Lower lobe of right lung (tissue), 2 donors: ENCODE measurements at regions not wholly inside any gene's neighbourhood (a gene's known extent, or its start where the extent isn't known, plus 50 kb on each side); places are given as distances from the start of the nearest gene placed in this dataset.

Source experiments
- ATAC-seq, 2 donors: fragments of 200-7000 bp; cut with Tn5 transposase; one replicate each; pipeline ENCODE4 v1.9.1; 2020 to 2022; ENCODE audit warnings: mild to moderate bottlenecking in 2 of 2, moderate library complexity in 2 of 2
- DNase-seq: peaks from one replicate; pipeline ENCODE4 v3.0.0-alpha.2; 2020
- H3K27ac ChIP-seq: fragments of 200-600 bp; one replicate; pipeline ENCODE4 v1.8.0; 2022
- H3K27me3 ChIP-seq: fragments of 200-600 bp; one replicate; pipeline ENCODE4 v1.8.0; 2022; ENCODE audit warnings: low read depth
- H3K36me3 ChIP-seq: fragments of 200-600 bp; one replicate; pipeline ENCODE4 v1.8.0; 2022; ENCODE audit warnings: mild to moderate bottlenecking
- H3K4me1 ChIP-seq: fragments of 200-600 bp; one replicate; pipeline ENCODE4 v1.8.0; 2022
- H3K4me3 ChIP-seq: fragments of 200-600 bp; one replicate; pipeline ENCODE4 v1.8.0; 2022; ENCODE audit warnings: mild to moderate bottlenecking
- H3K9me3 ChIP-seq: fragments of 200-600 bp; one replicate; pipeline ENCODE4 v1.8.0; 2022
- CTCF ChIP-seq: fragments of 200-600 bp; IDR thresholded peaks from one replicate; pipeline ENCODE4 v1.8.0; 2022; ENCODE audit warnings: antibody characterized with exemption, mild to moderate bottlenecking
- intact Hi-C: fragments of 100-400 bp; cut with DNase I; formaldehyde crosslinking; loops from one replicate; pipeline ENCODE4 v1.11.0; 2022
- donor health status: DM: no; HTN: yes; CAD: no; lungs with severe emphysema.

- Histone ChIP-seq H3K4me1 (no peaks in the 10 kb centered on the region), H3K27ac (no peak overlapping the region), H3K27me3 (no peaks in the 10 kb centered on the region), H3K9me3 (no peaks in the 10 kb centered on the region), H3K4me3 (no peak overlapping the region), H3K36me3 (no peaks in the 10 kb centered on the region)
- ATAC-seq (no peak), DNase-seq (no peak)
- intact Hi-C loops: no loop called here
- TF ChIP-seq CTCF: no peak
Observed at GRCh38 chr18:69215161-69215560, 185.5 kb upstream of the DOK6 start.

- DNase-seq: no peak
- no peaks in the 10 kb centered on the region for H3K9me3 ChIP-seq
- ATAC-seq: no peak
- no peaks in the 10 kb centered on the region for H3K36me3 ChIP-seq
- no peak overlapping the region for H3K27ac ChIP-seq
- H3K27me3 ChIP-seq: no peaks in the 10 kb centered on the region
- no peak for TF ChIP-seq CTCF
- H3K4me3 ChIP-seq: no peak overlapping the region
- H3K4me1 ChIP-seq: no peaks in the 10 kb centered on the region
- intact Hi-C loops: no loop called here
Observed at GRCh38 chr18:69216321-69216720, 184.4 kb upstream of the DOK6 start.

- DNase-seq (no peak), ATAC-seq (no peak)
- H3K4me3 ChIP-seq: no peak overlapping the region
- no peaks in the 10 kb centered on the region for H3K4me1 ChIP-seq
- no peaks in the 10 kb centered on the region for H3K36me3 ChIP-seq
- no peaks in the 10 kb centered on the region for H3K27me3 ChIP-seq
- intact Hi-C loops: no loop called here
- H3K9me3 ChIP-seq: no peaks in the 10 kb centered on the region
- no peak overlapping the region for H3K27ac ChIP-seq
- no peak for TF ChIP-seq CTCF
Observed at GRCh38 chr18:69217196-69218000, 183.3 kb upstream of the DOK6 start.

- TF ChIP-seq CTCF: no peak
- no peaks in the 10 kb centered on the region for H3K36me3 ChIP-seq
- no peaks in the 10 kb centered on the region for H3K4me1 ChIP-seq
- no peaks in the 10 kb centered on the region for H3K27me3 ChIP-seq
- DNase-seq: no peak
- H3K4me3 ChIP-seq: no peak overlapping the region
- H3K27ac ChIP-seq: no peak overlapping the region
- intact Hi-C loops: no loop called here
- no peaks in the 10 kb centered on the region for H3K9me3 ChIP-seq
- no peak for ATAC-seq
Observed at GRCh38 chr18:69220529-69220928, 180.2 kb upstream of the DOK6 start.

- H3K36me3 ChIP-seq: no peaks in the 10 kb centered on the region
- no peak overlapping the region for H3K27ac ChIP-seq
- DNase-seq (no peak), ATAC-seq (no peak)
- H3K27me3 ChIP-seq: no peaks in the 10 kb centered on the region
- no peaks in the 10 kb centered on the region for H3K4me1 ChIP-seq
- no peak for TF ChIP-seq CTCF
- intact Hi-C loops: no loop called here
- no peak overlapping the region for H3K4me3 ChIP-seq
- no peaks in the 10 kb centered on the region for H3K9me3 ChIP-seq
Observed at GRCh38 chr18:69222089-69222488, 178.6 kb upstream of the DOK6 start.
